ENCODE measurements at regions not wholly inside any gene's neighbourhood (a gene's known extent, or its start where the extent isn't known, plus 50 kb on each side); places are given as distances from the start of the nearest gene placed in this dataset.

- TF ChIP-seq ZNF274 (IDR thresholded peaks at IDR 0.05; ENCODE audit: low read depth, low read length): no peak
- no peak for TF ChIP-seq SUZ12 (IDR thresholded peaks at IDR 0.05; ENCODE audit: extremely low read depth, insufficient read depth, insufficient read length)
- TF ChIP-seq YY1 (IDR thresholded peaks at IDR 0.05; ENCODE audit: insufficient read depth, insufficient read length): no peak
These were observed 112.5 kb downstream of the EIF4E start for GRCh38 chr4:98816386-98816785.
